ENCODE measurements at regions not wholly inside any gene's neighbourhood (a gene's known extent, or its start where the extent isn't known, plus 50 kb on each side); places are given as distances from the start of the nearest gene placed in this dataset.
A peak's percentile ranks its signal among the peaks of the same experiment; 100 is the strongest.

DNA sequence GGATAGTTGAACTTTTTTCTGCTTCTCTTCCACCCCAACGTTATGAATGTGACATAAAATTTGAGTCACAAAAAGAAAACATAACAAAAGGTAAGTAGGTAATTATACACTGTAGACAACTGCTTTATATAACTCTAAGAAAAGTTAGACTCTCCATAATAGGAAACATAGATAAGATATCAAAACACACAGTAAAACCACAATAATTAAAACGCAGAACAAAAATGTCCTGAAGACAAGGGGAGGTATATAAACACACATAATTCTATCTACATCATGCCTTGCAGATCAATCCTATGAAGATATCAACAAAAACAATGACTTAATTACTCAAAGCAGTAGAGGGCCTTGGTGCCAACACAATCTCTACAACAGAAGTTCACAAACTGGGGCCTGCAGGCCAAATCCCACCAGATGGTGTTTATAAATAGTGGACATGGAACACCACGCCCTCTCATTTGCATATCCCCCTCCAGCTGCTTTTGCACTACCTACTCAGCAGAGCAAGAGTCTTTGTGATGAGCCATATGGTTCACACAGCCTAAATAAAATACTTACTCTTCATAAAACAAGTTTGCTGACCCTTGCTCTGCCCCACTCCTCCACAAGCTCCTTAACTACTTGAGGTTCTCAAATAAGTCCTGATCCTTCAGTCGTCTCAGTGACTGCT, 254.7 kb downstream of the KLF12 start (continued):
- TF ChIP-seq, protein P1, sequence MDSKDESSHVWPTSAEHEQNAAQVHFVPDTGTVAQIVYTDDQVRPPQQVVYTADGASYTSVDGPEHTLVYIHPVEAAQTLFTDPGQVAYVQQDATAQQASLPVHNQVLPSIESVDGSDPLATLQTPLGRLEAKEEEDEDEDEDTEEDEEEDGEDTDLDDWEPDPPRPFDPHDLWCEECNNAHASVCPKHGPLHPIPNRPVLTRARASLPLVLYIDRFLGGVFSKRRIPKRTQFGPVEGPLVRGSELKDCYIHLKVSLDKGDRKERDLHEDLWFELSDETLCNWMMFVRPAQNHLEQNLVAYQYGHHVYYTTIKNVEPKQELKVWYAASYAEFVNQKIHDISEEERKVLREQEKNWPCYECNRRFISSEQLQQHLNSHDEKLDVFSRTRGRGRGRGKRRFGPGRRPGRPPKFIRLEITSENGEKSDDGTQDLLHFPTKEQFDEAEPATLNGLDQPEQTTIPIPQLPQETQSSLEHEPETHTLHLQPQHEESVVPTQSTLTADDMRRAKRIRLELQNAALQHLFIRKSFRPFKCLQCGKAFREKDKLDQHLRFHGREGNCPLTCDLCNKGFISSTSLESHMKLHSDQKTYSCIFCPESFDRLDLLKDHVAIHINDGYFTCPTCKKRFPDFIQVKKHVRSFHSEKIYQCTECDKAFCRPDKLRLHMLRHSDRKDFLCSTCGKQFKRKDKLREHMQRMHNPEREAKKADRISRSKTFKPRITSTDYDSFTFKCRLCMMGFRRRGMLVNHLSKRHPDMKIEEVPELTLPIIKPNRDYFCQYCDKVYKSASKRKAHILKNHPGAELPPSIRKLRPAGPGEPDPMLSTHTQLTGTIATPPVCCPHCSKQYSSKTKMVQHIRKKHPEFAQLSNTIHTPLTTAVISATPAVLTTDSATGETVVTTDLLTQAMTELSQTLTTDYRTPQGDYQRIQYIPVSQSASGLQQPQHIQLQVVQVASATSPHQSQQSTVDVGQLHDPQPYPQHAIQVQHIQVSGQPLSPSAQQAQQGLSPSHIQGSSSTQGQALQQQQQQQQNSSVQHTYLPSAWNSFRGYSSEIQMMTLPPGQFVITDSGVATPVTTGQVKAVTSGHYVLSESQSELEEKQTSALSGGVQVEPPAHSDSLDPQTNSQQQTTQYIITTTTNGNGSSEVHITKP (tag by site-specific recombination; IDR thresholded peaks at IDR 0.05) = peak; percentile 52
- TF ChIP-seq ZNF202 (tag by site-specific recombination; IDR thresholded peaks at IDR 0.05; ENCODE audit: borderline replicate concordance) = no peak
- no peak for TF ChIP-seq ZFP41 (tag by site-specific recombination; IDR thresholded peaks at IDR 0.05; ENCODE audit: borderline replicate concordance)
- peak; percentile 43; the same call in 1 of the 2 replicates for TF ChIP-seq GLIS1 (tag by site-specific recombination; IDR thresholded peaks at IDR 0.05)
- 0 out of 2 replicates have a peak, but pooled peaks have one; percentile 30 for TF ChIP-seq ZSCAN4 (tag by site-specific recombination; IDR thresholded peaks at IDR 0.05)
- TF ChIP-seq, protein P2, sequence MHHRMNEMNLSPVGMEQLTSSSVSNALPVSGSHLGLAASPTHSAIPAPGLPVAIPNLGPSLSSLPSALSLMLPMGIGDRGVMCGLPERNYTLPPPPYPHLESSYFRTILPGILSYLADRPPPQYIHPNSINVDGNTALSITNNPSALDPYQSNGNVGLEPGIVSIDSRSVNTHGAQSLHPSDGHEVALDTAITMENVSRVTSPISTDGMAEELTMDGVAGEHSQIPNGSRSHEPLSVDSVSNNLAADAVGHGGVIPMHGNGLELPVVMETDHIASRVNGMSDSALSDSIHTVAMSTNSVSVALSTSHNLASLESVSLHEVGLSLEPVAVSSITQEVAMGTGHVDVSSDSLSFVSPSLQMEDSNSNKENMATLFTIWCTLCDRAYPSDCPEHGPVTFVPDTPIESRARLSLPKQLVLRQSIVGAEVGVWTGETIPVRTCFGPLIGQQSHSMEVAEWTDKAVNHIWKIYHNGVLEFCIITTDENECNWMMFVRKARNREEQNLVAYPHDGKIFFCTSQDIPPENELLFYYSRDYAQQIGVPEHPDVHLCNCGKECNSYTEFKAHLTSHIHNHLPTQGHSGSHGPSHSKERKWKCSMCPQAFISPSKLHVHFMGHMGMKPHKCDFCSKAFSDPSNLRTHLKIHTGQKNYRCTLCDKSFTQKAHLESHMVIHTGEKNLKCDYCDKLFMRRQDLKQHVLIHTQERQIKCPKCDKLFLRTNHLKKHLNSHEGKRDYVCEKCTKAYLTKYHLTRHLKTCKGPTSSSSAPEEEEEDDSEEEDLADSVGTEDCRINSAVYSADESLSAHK (tag by site-specific recombination; IDR thresholded peaks at IDR 0.05) = peak; percentile 74; the same call in 1 of the 2 replicates
- TF ChIP-seq ZNF266 (tag by site-specific recombination; IDR thresholded peaks at IDR 0.05; ENCODE audit: low read depth) = no peak
- TF ChIP-seq, protein P3, sequence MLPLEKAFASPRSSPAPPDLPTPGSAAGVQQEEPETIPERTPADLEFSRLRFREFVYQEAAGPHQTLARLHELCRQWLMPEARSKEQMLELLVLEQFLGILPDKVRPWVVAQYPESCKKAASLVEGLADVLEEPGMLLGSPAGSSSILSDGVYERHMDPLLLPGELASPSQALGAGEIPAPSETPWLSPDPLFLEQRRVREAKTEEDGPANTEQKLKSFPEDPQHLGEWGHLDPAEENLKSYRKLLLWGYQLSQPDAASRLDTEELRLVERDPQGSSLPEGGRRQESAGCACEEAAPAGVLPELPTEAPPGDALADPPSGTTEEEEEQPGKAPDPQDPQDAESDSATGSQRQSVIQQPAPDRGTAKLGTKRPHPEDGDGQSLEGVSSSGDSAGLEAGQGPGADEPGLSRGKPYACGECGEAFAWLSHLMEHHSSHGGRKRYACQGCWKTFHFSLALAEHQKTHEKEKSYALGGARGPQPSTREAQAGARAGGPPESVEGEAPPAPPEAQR (tag by site-specific recombination; IDR thresholded peaks at IDR 0.05) = no peak
- peak; percentile 86 for TF ChIP-seq OVOL3 (tag by site-specific recombination; IDR thresholded peaks at IDR 0.05)
- TF ChIP-seq ZNF24 (tag by site-specific recombination; IDR thresholded peaks at IDR 0.05) = peak; percentile 73
- TF ChIP-seq, protein P4, sequence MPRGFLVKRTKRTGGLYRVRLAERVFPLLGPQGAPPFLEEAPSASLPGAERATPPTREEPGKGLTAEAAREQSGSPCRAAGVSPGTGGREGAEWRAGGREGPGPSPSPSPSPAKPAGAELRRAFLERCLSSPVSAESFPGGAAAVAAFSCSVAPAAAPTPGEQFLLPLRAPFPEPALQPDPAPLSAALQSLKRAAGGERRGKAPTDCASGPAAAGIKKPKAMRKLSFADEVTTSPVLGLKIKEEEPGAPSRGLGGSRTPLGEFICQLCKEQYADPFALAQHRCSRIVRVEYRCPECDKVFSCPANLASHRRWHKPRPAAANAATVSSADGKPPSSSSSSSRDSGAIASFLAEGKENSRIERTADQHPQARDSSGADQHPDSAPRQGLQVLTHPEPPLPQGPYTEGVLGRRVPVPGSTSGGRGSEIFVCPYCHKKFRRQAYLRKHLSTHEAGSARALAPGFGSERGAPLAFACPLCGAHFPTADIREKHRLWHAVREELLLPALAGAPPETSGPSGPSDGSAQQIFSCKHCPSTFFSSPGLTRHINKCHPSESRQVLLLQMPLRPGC (tag by site-specific recombination; IDR thresholded peaks at IDR 0.05) = peak; percentile 74
- TF ChIP-seq ZIC2 (tag by site-specific recombination; IDR thresholded peaks at IDR 0.05) = peak; percentile 16; the same call in 1 of the 2 replicates
- no peak for TF ChIP-seq PBX3 (CRISPR knock-in tag; IDR thresholded peaks at IDR 0.05)
- TF ChIP-seq ZSCAN23 (tag by site-specific recombination; IDR thresholded peaks at IDR 0.05) = peak; percentile 68; the same call in 1 of the 2 replicates
- TF ChIP-seq ZNF175 (tag by site-specific recombination; IDR thresholded peaks at IDR 0.05) = no peak
- peak; percentile 71; the same call in 1 of the 2 replicates for TF ChIP-seq KLF7 (tag by site-specific recombination; IDR thresholded peaks at IDR 0.05; ENCODE audit: borderline replicate concordance)
- TF ChIP-seq ZNF776 (tag by site-specific recombination; IDR thresholded peaks at IDR 0.05; ENCODE audit: borderline replicate concordance) = no peak
- peak; percentile 57; the same call in 1 of the 2 replicates for TF ChIP-seq ZNF2 (tag by site-specific recombination; IDR thresholded peaks at IDR 0.05)
- TF ChIP-seq ZNF221 (tag by site-specific recombination; IDR thresholded peaks at IDR 0.05; ENCODE audit: borderline replicate concordance) = no peak
- TF ChIP-seq ZNF561 (tag by site-specific recombination; IDR thresholded peaks at IDR 0.05; ENCODE audit: borderline replicate concordance) = 0 out of 2 replicates have a peak, but pooled peaks have one; percentile 31
- TF ChIP-seq FEZF1 (tag by site-specific recombination; IDR thresholded peaks at IDR 0.05) = peak; percentile 97
- peak; percentile 62 for TF ChIP-seq TRIM28 (IDR thresholded peaks at IDR 0.05; ENCODE audit: borderline replicate concordance, low read length)
- TF ChIP-seq WT1 (tag by site-specific recombination; IDR thresholded peaks at IDR 0.05) = peak; percentile 99

Measured in HEK293 (cell line).